ENCODE measurements at regions not wholly inside any gene's neighbourhood (a gene's known extent, or its start where the extent isn't known, plus 50 kb on each side); places are given as distances from the start of the nearest gene placed in this dataset.
"Not testable (repeated sequence)": the region's sequence is repeated elsewhere in the genome, so short reads cannot be mapped to it uniquely, and the experiment has no call there.

GRCh38 chr18:60215432-60215831, 157.1 kb downstream of the MC4R start:
- FAIRE-seq, result no peak

GRCh38 chr18:60209042-60209441, 163.5 kb downstream of the MC4R start:
- no peak for DNase-seq (ENCODE audit: low spot score in 2 of 2)
- no peak for FAIRE-seq

More at GRCh38 chr18:60215432-60215831, 157.1 kb downstream of the MC4R start:
- no peak for DNase-seq (ENCODE audit: low spot score in 2 of 2)

- FAIRE-seq (no peak), DNase-seq (ENCODE audit: low spot score in 2 of 2) (no peak)
Measured at GRCh38 chr18:60202708-60203107, 169.9 kb downstream of the MC4R start.

- FAIRE-seq (no peak), DNase-seq (ENCODE audit: low spot score in 2 of 2) (no peak)
Measured at GRCh38 chr18:60200558-60200957, 172.0 kb downstream of the MC4R start.

- FAIRE-seq (no peak), DNase-seq (ENCODE audit: low spot score in 2 of 2) (no peak)
Measured at GRCh38 chr18:60199505-60199904, 173.1 kb downstream of the MC4R start.

GRCh38 chr18:60197671-60198462, 174.7 kb downstream of the MC4R start:
- FAIRE-seq (no peak), DNase-seq (ENCODE audit: low spot score in 2 of 2) (no peak)

- DNase-seq (ENCODE audit: low spot score in 2 of 2) (no peak), FAIRE-seq (no peak)
Measured at GRCh38 chr18:60196836-60197606, 175.6 kb downstream of the MC4R start.

GRCh38 chr18:60193780-60194179, 178.8 kb downstream of the MC4R start:
- no peak for FAIRE-seq
- DNase-seq (ENCODE audit: low spot score in 2 of 2), result no peak

- FAIRE-seq, result no peak
Measured at GRCh38 chr18:60191926-60192325, 180.6 kb downstream of the MC4R start.

GRCh38 chr18:60189856-60190255, 182.7 kb downstream of the MC4R start:
- no peak for DNase-seq (ENCODE audit: low spot score in 2 of 2)
- FAIRE-seq, result no peak

More at GRCh38 chr18:60191926-60192325, 180.6 kb downstream of the MC4R start:
- DNase-seq (ENCODE audit: low spot score in 2 of 2), result no peak

- FAIRE-seq (no peak), DNase-seq (ENCODE audit: low spot score in 2 of 2) (no peak)
Measured at GRCh38 chr18:60188958-60189357, 183.6 kb downstream of the MC4R start.

- FAIRE-seq, result no peak
Measured at GRCh38 chr18:60182223-60182622, 190.4 kb downstream of the MC4R start.

GRCh38 chr18:60180671-60181070, 191.9 kb downstream of the MC4R start:
- DNase-seq (ENCODE audit: low spot score in 2 of 2) (no peak), FAIRE-seq (no peak)

More at GRCh38 chr18:60182223-60182622, 190.4 kb downstream of the MC4R start:
- no peak for DNase-seq (ENCODE audit: low spot score in 2 of 2)

GRCh38 chr18:60178224-60178623, 194.4 kb downstream of the MC4R start:
- FAIRE-seq; DNase-seq (ENCODE audit: low spot score in 2 of 2): not testable (repeated sequence)

GRCh38 chr18:60176259-60176658, 196.3 kb downstream of the MC4R start:
- DNase-seq (ENCODE audit: low spot score in 2 of 2) (no peak), FAIRE-seq (no peak)

GRCh38 chr18:60174832-60175231, 197.7 kb downstream of the MC4R start:
- DNase-seq (ENCODE audit: low spot score in 2 of 2) (no peak), FAIRE-seq (no peak)

GRCh38 chr18:60172030-60172429, 200.5 kb downstream of the MC4R start:
- DNase-seq (ENCODE audit: low spot score in 2 of 2) (no peak), FAIRE-seq (no peak)

- no peak for FAIRE-seq
- DNase-seq (ENCODE audit: low spot score in 2 of 2), result no peak
Measured at GRCh38 chr18:60163622-60164021, 209.0 kb downstream of the MC4R start.

- FAIRE-seq (no peak), DNase-seq (ENCODE audit: low spot score in 2 of 2) (no peak)
Measured at GRCh38 chr18:60162388-60162787, 210.2 kb downstream of the MC4R start.

- no peak for FAIRE-seq
- no peak for DNase-seq (ENCODE audit: low spot score in 2 of 2)
Measured at GRCh38 chr18:60157810-60158209, 214.8 kb downstream of the MC4R start.

GRCh38 chr18:60153376-60153775, 219.2 kb downstream of the MC4R start:
- DNase-seq (ENCODE audit: low spot score in 2 of 2) (no peak), FAIRE-seq (no peak)

GRCh38 chr18:60149316-60149715, 223.3 kb downstream of the MC4R start:
- DNase-seq (ENCODE audit: low spot score in 2 of 2) (no peak), FAIRE-seq (no peak)

All from frontal cortex (tissue), 3 donors.